Bronchial epithelial cell (primary cell): ENCODE measurements at regions not wholly inside any gene's neighbourhood (a gene's known extent, or its start where the extent isn't known, plus 50 kb on each side); places are given as distances from the start of the nearest gene placed in this dataset.

Experiments used
- DNase-seq: peaks from one replicate; pipeline ENCODE4 v3.0.0-alpha.2; 2010; ENCODE audit warnings: low read depth
- FAIRE-seq: peaks from 2 replicates; lab custom pipeline; 2011; peaks lifted over from hg19 to GRCh38; lab: Jason Lieb, UNC
- H3K27me3 ChIP-seq: 2 replicates; pipeline ENCODE4 v1.5.1; 2011; ENCODE audit warnings: low read length; ENCODE audit not compliant: control insufficient read depth, insufficient read depth
- H3K36me3 ChIP-seq: 2 replicates; pipeline ENCODE4 v1.5.1; 2011; ENCODE audit warnings: low read length; ENCODE audit not compliant: control insufficient read depth, insufficient read depth
- H3K4me3 ChIP-seq: 2 replicates; pipeline ENCODE4 v1.5.1; 2011; ENCODE audit warnings: mild to moderate bottlenecking, low read depth, low read length, control low read depth
- CTCF ChIP-seq: IDR thresholded peaks from 2 replicates; pipeline ENCODE4 v1.5.1; 2011; ENCODE audit warnings: mild to moderate bottlenecking, moderate library complexity, low read length, control low read depth, inconsistent platforms; ENCODE audit not compliant: insufficient read depth, severe bottlenecking

- FAIRE-seq (no peak), DNase-seq (no peak)
- Histone ChIP-seq H3K36me3 (no peaks in the 10 kb centered on the region), H3K27me3 (no peaks in the 10 kb centered on the region), H3K4me3 (no peak overlapping the region)
- no peak for TF ChIP-seq CTCF
Measured at GRCh38 chr6:163963205-163964120, 548.9 kb downstream of the QKI start.

- DNase-seq (no peak), FAIRE-seq (no peak)
- H3K27me3 ChIP-seq: no peaks in the 10 kb centered on the region
- no peak overlapping the region for H3K4me3 ChIP-seq
- H3K36me3 ChIP-seq: no peaks in the 10 kb centered on the region
- no peak for TF ChIP-seq CTCF
Measured at GRCh38 chr6:163962627-163963117, 548.2 kb downstream of the QKI start.

GRCh38 chr6:163960128-163960527, 545.6 kb downstream of the QKI start:
- DNase-seq: no peak
- FAIRE-seq: no peak
- H3K36me3 ChIP-seq: no peaks in the 10 kb centered on the region
- TF ChIP-seq CTCF: no peak
- no peaks in the 10 kb centered on the region for H3K27me3 ChIP-seq
- H3K4me3 ChIP-seq: no peak overlapping the region

- FAIRE-seq: no peak
- Histone ChIP-seq H3K27me3 (no peaks in the 10 kb centered on the region), H3K4me3 (no peak overlapping the region), H3K36me3 (no peaks in the 10 kb centered on the region)
- no peak for TF ChIP-seq CTCF
- DNase-seq: peak; percentile 23
Measured at GRCh38 chr6:163958646-163959045, 544.1 kb downstream of the QKI start.

- Histone ChIP-seq H3K4me3 (no peak overlapping the region), H3K27me3 (no peaks in the 10 kb centered on the region), H3K36me3 (no peaks in the 10 kb centered on the region)
- TF ChIP-seq CTCF: peak; percentile 92
- peak; percentile 60 for DNase-seq
- peak; percentile 36 for FAIRE-seq
Measured at GRCh38 chr6:163956571-163957407, 542.3 kb downstream of the QKI start.
